ENCODE measurements at regions not wholly inside any gene's neighbourhood (a gene's known extent, or its start where the extent isn't known, plus 50 kb on each side); places are given as distances from the start of the nearest gene placed in this dataset.

- Histone ChIP-seq H3K9me2 (replicated peaks; ENCODE audit: control insufficient read depth, low read length) (no peaks in the 10 kb centered on the region), H3K4me1 (ENCODE audit: control insufficient read depth, low read length) (no peaks in the 10 kb centered on the region), H3F3A (ENCODE audit: control insufficient read depth, insufficient read depth) (no peaks in the 10 kb centered on the region), H3K79me2 (ENCODE audit: control insufficient read depth, low read length) (no peaks in the 10 kb centered on the region), H3K27me3 (ENCODE audit: control insufficient read depth, low read length) (no peaks in the 10 kb centered on the region), H3K4me3 (ENCODE audit: low read length) (no peak overlapping the region), H3K36me3 (ENCODE audit: control insufficient read depth, low read length) (no peaks in the 10 kb centered on the region), H3K4me2 (ENCODE audit: low read length) (no peak overlapping the region), H3K9me3 (ENCODE audit: control insufficient read depth, insufficient read depth, low read length) (no peaks in the 10 kb centered on the region), H3K27ac (ENCODE audit: low read depth, low read length) (no peak overlapping the region), H4K20me1 (ENCODE audit: control insufficient read depth, insufficient read depth, low read depth, low read length) (no peaks in the 10 kb centered on the region)
- TF ChIP-seq CTCF (IDR thresholded peaks at IDR 0.05; ENCODE audit: low read depth, low read length, poor library complexity, severe bottlenecking) (no peak), EZH2phosphoT487 (IDR thresholded peaks at IDR 0.05; ENCODE audit: borderline replicate concordance, low read length) (no peak)
Measured at GRCh38 chr1:217244971-217245370, 385.9 kb downstream of the GPATCH2 start.

- H3F3A ChIP-seq (ENCODE audit: control insufficient read depth, insufficient read depth), result no peaks in the 10 kb centered on the region
- no peak overlapping the region for H3K4me2 ChIP-seq (ENCODE audit: low read length)
- H4K20me1 ChIP-seq (ENCODE audit: control insufficient read depth, insufficient read depth, low read depth, low read length), result no peaks in the 10 kb centered on the region
- H3K9me2 ChIP-seq (replicated peaks; ENCODE audit: control insufficient read depth, low read length), result no peaks in the 10 kb centered on the region
- H3K4me3 ChIP-seq (ENCODE audit: low read length), result no peak overlapping the region
- H3K79me2 ChIP-seq (ENCODE audit: control insufficient read depth, low read length), result no peaks in the 10 kb centered on the region
- H3K4me1 ChIP-seq (ENCODE audit: control insufficient read depth, low read length), result no peaks in the 10 kb centered on the region
- no peaks in the 10 kb centered on the region for H3K36me3 ChIP-seq (ENCODE audit: control insufficient read depth, low read length)
- TF ChIP-seq EZH2phosphoT487 (IDR thresholded peaks at IDR 0.05; ENCODE audit: borderline replicate concordance, low read length), result no peak
- no peak for TF ChIP-seq CTCF (IDR thresholded peaks at IDR 0.05; ENCODE audit: low read depth, low read length, poor library complexity, severe bottlenecking)
- H3K9me3 ChIP-seq (ENCODE audit: control insufficient read depth, insufficient read depth, low read length), result no peaks in the 10 kb centered on the region
- H3K27ac ChIP-seq (ENCODE audit: low read depth, low read length), result no peak overlapping the region
- no peaks in the 10 kb centered on the region for H3K27me3 ChIP-seq (ENCODE audit: control insufficient read depth, low read length)
Measured at GRCh38 chr1:217240656-217241055, 390.2 kb downstream of the GPATCH2 start.

- no peaks in the 10 kb centered on the region for H3K36me3 ChIP-seq (ENCODE audit: control insufficient read depth, low read length)
- no peaks in the 10 kb centered on the region for H3K9me2 ChIP-seq (replicated peaks; ENCODE audit: control insufficient read depth, low read length)
- TF ChIP-seq EZH2phosphoT487 (IDR thresholded peaks at IDR 0.05; ENCODE audit: borderline replicate concordance, low read length), result no peak
- TF ChIP-seq CTCF (IDR thresholded peaks at IDR 0.05; ENCODE audit: low read depth, low read length, poor library complexity, severe bottlenecking), result no peak
- no peaks in the 10 kb centered on the region for H3F3A ChIP-seq (ENCODE audit: control insufficient read depth, insufficient read depth)
- H3K4me3 ChIP-seq (ENCODE audit: low read length), result no peak overlapping the region
- H4K20me1 ChIP-seq (ENCODE audit: control insufficient read depth, insufficient read depth, low read depth, low read length), result no peaks in the 10 kb centered on the region
- H3K27me3 ChIP-seq (ENCODE audit: control insufficient read depth, low read length), result no peaks in the 10 kb centered on the region
- H3K4me1 ChIP-seq (ENCODE audit: control insufficient read depth, low read length), result no peaks in the 10 kb centered on the region
- no peak overlapping the region for H3K27ac ChIP-seq (ENCODE audit: low read depth, low read length)
- no peak overlapping the region for H3K4me2 ChIP-seq (ENCODE audit: low read length)
- no peaks in the 10 kb centered on the region for H3K9me3 ChIP-seq (ENCODE audit: control insufficient read depth, insufficient read depth, low read length)
- H3K79me2 ChIP-seq (ENCODE audit: control insufficient read depth, low read length), result no peaks in the 10 kb centered on the region
Measured at GRCh38 chr1:217238945-217239344, 391.9 kb downstream of the GPATCH2 start.

- Histone ChIP-seq H3K9me2 (replicated peaks; ENCODE audit: control insufficient read depth, low read length) (no peaks in the 10 kb centered on the region), H3K4me3 (ENCODE audit: low read length) (no peak overlapping the region), H3K36me3 (ENCODE audit: control insufficient read depth, low read length) (no peaks in the 10 kb centered on the region), H3K4me1 (ENCODE audit: control insufficient read depth, low read length) (no peaks in the 10 kb centered on the region), H3K27me3 (ENCODE audit: control insufficient read depth, low read length) (no peaks in the 10 kb centered on the region), H3K9me3 (ENCODE audit: control insufficient read depth, insufficient read depth, low read length) (no peaks in the 10 kb centered on the region), H3K4me2 (ENCODE audit: low read length) (no peak overlapping the region), H3K79me2 (ENCODE audit: control insufficient read depth, low read length) (no peaks in the 10 kb centered on the region), H4K20me1 (ENCODE audit: control insufficient read depth, insufficient read depth, low read depth, low read length) (no peaks in the 10 kb centered on the region), H3F3A (ENCODE audit: control insufficient read depth, insufficient read depth) (no peaks in the 10 kb centered on the region), H3K27ac (ENCODE audit: low read depth, low read length) (no peak overlapping the region)
- TF ChIP-seq CTCF (IDR thresholded peaks at IDR 0.05; ENCODE audit: low read depth, low read length, poor library complexity, severe bottlenecking) (no peak), EZH2phosphoT487 (IDR thresholded peaks at IDR 0.05; ENCODE audit: borderline replicate concordance, low read length) (no peak)
Measured at GRCh38 chr1:217230412-217230811, 400.5 kb downstream of the GPATCH2 start.

Measured in DOHH2 (cell line).